ENCODE measurements at regions not wholly inside any gene's neighbourhood (a gene's known extent, or its start where the extent isn't known, plus 50 kb on each side); places are given as distances from the start of the nearest gene placed in this dataset.
"Not testable (repeated sequence)": the region's sequence is repeated elsewhere in the genome, so short reads cannot be mapped to it uniquely, and the experiment has no call there.

- no peak for DNase-seq
Observed at GRCh38 chr5:92370032-92370431, 986.9 kb upstream of the ARRDC3 start.

- DNase-seq: no peak
Observed at GRCh38 chr5:92369587-92369986, 986.5 kb upstream of the ARRDC3 start.

- DNase-seq: no peak
Observed at GRCh38 chr5:92364986-92365550, 982.0 kb upstream of the ARRDC3 start.

- DNase-seq: no peak
Observed at GRCh38 chr5:92353107-92354030, 970.3 kb upstream of the ARRDC3 start.

- DNase-seq: no peak
Observed at GRCh38 chr5:92337772-92338234, 954.7 kb upstream of the ARRDC3 start.

- DNase-seq: no peak
Observed at GRCh38 chr5:92332039-92332438, 948.9 kb upstream of the ARRDC3 start.

GRCh38 chr5:92330365-92330764 lies 947.2 kb upstream of the ARRDC3 start:
- no peak for DNase-seq

- no peak for DNase-seq
Observed at GRCh38 chr5:92329759-92330158, 946.6 kb upstream of the ARRDC3 start.

- DNase-seq: no peak
Observed at GRCh38 chr5:92328584-92329259, 945.6 kb upstream of the ARRDC3 start.

GRCh38 chr5:92320446-92320845 lies 937.3 kb upstream of the ARRDC3 start:
- no peak for DNase-seq

- no peak for DNase-seq
Observed at GRCh38 chr5:92313385-92313784, 930.3 kb upstream of the ARRDC3 start.

GRCh38 chr5:92309336-92309991 lies 926.3 kb upstream of the ARRDC3 start:
- peak in 1 of 2 experiments; percentile 66 for DNase-seq

GRCh38 chr5:92308679-92309078 lies 925.6 kb upstream of the ARRDC3 start:
- no peak for DNase-seq

- not testable (repeated sequence) for DNase-seq
Observed at GRCh38 chr5:92302356-92302755, 919.2 kb upstream of the ARRDC3 start.

GRCh38 chr5:92283521-92283920 lies 900.4 kb upstream of the ARRDC3 start:
- DNase-seq: no peak

- not testable (repeated sequence) for DNase-seq
Observed at GRCh38 chr5:92271750-92272149, 888.6 kb upstream of the ARRDC3 start.

GRCh38 chr5:92268343-92268742 lies 885.2 kb upstream of the ARRDC3 start:
- no peak for DNase-seq

- no peak for DNase-seq
Observed at GRCh38 chr5:92267830-92268229, 884.7 kb upstream of the ARRDC3 start.

- no peak for DNase-seq
Observed at GRCh38 chr5:92265804-92266203, 882.7 kb upstream of the ARRDC3 start.

GRCh38 chr5:92255605-92256004 lies 872.5 kb upstream of the ARRDC3 start:
- DNase-seq: not testable (repeated sequence)

- no peak for DNase-seq
Observed at GRCh38 chr5:92248518-92248917, 865.4 kb upstream of the ARRDC3 start.

- DNase-seq: no peak
Observed at GRCh38 chr5:92242170-92242569, 859.1 kb upstream of the ARRDC3 start.

GRCh38 chr5:92237896-92238295 lies 854.8 kb upstream of the ARRDC3 start:
- no peak for DNase-seq
